GM19395 (cell line): ENCODE measurements at regions not wholly inside any gene's neighbourhood (a gene's known extent, or its start where the extent isn't known, plus 50 kb on each side); places are given as distances from the start of the nearest gene placed in this dataset.
"Not testable (repeated sequence)": the region's sequence is repeated elsewhere in the genome, so short reads cannot be mapped to it uniquely, and the experiment has no call there.

Experiments
- ATAC-seq: cut with Tn5 transposase; IDR thresholded peaks from one replicate; pipeline ENCODE4 v1.9.1; 2021; ENCODE audit warnings: mild to moderate bottlenecking, moderate library complexity; ENCODE audit not compliant: unreplicated experiment

GRCh38 chr3:29176501-29176900 is 104.4 kb upstream of the RBMS3 start:
- ATAC-seq = no peak

- no peak for ATAC-seq
Measured at GRCh38 chr3:29178809-29179793, 101.8 kb upstream of the RBMS3 start.

- ATAC-seq = peak; percentile 63
Measured at GRCh38 chr3:29181149-29181780, 99.6 kb upstream of the RBMS3 start.

GRCh38 chr3:29181872-29182271 is 99.0 kb upstream of the RBMS3 start:
- ATAC-seq = no peak

GRCh38 chr3:29182828-29183227 is 98.0 kb upstream of the RBMS3 start:
- not testable (repeated sequence) for ATAC-seq

GRCh38 chr3:29183346-29184087 is 97.4 kb upstream of the RBMS3 start:
- ATAC-seq = no peak

GRCh38 chr3:29185706-29186105 is 95.2 kb upstream of the RBMS3 start:
- ATAC-seq = no peak

- ATAC-seq = no peak
Measured at GRCh38 chr3:29186131-29186599, 94.7 kb upstream of the RBMS3 start.

GRCh38 chr3:29186982-29187725 is 93.7 kb upstream of the RBMS3 start:
- no peak for ATAC-seq

- no peak for ATAC-seq
Measured at GRCh38 chr3:29189328-29189727, 91.5 kb upstream of the RBMS3 start.

GRCh38 chr3:29194139-29194538 is 86.7 kb upstream of the RBMS3 start:
- no peak for ATAC-seq

- no peak for ATAC-seq
Measured at GRCh38 chr3:29195056-29195455, 85.8 kb upstream of the RBMS3 start.

- no peak for ATAC-seq
Measured at GRCh38 chr3:29201604-29202003, 79.3 kb upstream of the RBMS3 start.

- ATAC-seq = no peak
Measured at GRCh38 chr3:29202378-29202777, 78.5 kb upstream of the RBMS3 start.

GRCh38 chr3:29203851-29204250 is 77.0 kb upstream of the RBMS3 start:
- no peak for ATAC-seq

- no peak for ATAC-seq
Measured at GRCh38 chr3:29207427-29207826, 73.4 kb upstream of the RBMS3 start.

GRCh38 chr3:29212789-29213433 is 68.0 kb upstream of the RBMS3 start:
- ATAC-seq = no peak

GRCh38 chr3:29214009-29214658 is 66.7 kb upstream of the RBMS3 start:
- no peak for ATAC-seq

- ATAC-seq = no peak
Measured at GRCh38 chr3:29215948-29216347, 64.9 kb upstream of the RBMS3 start.

GRCh38 chr3:29226706-29227105 is 54.2 kb upstream of the RBMS3 start:
- ATAC-seq = no peak
